NT2/D1 (cell line): ENCODE measurements at regions not wholly inside any gene's neighbourhood (a gene's known extent, or its start where the extent isn't known, plus 50 kb on each side); places are given as distances from the start of the nearest gene placed in this dataset.

Source experiments
- YY1 ChIP-seq: IDR thresholded peaks from 2 replicates; pipeline ENCODE4 v1.6.1; 2011; ENCODE audit not compliant: insufficient read length, insufficient read depth
- ZNF274 ChIP-seq: IDR thresholded peaks from 2 replicates; pipeline ENCODE4 v1.6.1; 2011; ENCODE audit warnings: mild to moderate bottlenecking, low read depth, low read length

GRCh38 chr12:126258190-126258589 lies 1193.0 kb downstream of the AACS start:
- TF ChIP-seq YY1: no peak
- TF ChIP-seq ZNF274: no peak
